ENCODE measurements at regions not wholly inside any gene's neighbourhood (a gene's known extent, or its start where the extent isn't known, plus 50 kb on each side); places are given as distances from the start of the nearest gene placed in this dataset.

DNA sequence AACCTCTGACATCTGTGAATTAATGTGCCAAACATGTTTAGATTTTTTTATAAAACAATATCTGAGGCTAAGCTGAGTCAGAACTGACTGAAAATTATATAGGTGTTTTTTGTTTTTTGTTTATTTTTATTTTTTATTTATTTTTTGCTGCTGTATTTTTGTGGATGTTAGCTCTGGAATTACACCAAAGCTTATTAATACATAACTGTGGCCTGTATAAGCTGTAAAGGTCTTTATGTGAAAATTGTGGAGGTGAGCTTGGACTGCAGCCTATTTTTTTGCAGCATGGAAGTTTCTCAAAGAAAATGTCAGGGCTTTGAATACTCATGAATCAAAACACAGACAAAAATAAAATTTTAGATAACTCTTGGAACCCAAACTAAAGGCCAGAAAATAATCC, 199.8 kb downstream of the CHRM3 start:
- TF ChIP-seq, protein P1, sequence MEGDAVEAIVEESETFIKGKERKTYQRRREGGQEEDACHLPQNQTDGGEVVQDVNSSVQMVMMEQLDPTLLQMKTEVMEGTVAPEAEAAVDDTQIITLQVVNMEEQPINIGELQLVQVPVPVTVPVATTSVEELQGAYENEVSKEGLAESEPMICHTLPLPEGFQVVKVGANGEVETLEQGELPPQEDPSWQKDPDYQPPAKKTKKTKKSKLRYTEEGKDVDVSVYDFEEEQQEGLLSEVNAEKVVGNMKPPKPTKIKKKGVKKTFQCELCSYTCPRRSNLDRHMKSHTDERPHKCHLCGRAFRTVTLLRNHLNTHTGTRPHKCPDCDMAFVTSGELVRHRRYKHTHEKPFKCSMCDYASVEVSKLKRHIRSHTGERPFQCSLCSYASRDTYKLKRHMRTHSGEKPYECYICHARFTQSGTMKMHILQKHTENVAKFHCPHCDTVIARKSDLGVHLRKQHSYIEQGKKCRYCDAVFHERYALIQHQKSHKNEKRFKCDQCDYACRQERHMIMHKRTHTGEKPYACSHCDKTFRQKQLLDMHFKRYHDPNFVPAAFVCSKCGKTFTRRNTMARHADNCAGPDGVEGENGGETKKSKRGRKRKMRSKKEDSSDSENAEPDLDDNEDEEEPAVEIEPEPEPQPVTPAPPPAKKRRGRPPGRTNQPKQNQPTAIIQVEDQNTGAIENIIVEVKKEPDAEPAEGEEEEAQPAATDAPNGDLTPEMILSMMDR (IDR thresholded peaks at IDR 0.05): no peak
- TF ChIP-seq POLR2A (IDR thresholded peaks at IDR 0.05): no peak
